ENCODE measurements at regions not wholly inside any gene's neighbourhood (a gene's known extent, or its start where the extent isn't known, plus 50 kb on each side); places are given as distances from the start of the nearest gene placed in this dataset.
A peak's percentile ranks its signal among the peaks of the same experiment; 100 is the strongest.

GRCh38 chrX:2581296-2581695 is 80.5 kb upstream of the DHRSX start:
- no peak for DNase-seq (ENCODE audit: low read depth in 2 of 2)
- H3K4me3 ChIP-seq (replicated peaks in 1 of 2; ENCODE audit: low read depth in 2 of 2, low read length in 2 of 2), result no peak overlapping the region

GRCh38 chrX:2578864-2579263 is 78.1 kb upstream of the DHRSX start:
- no peak overlapping the region for H3K4me3 ChIP-seq (replicated peaks in 1 of 2; ENCODE audit: low read depth in 2 of 2, low read length in 2 of 2)
- no peak for DNase-seq (ENCODE audit: low read depth in 2 of 2)
- no peak for TF ChIP-seq CTCF (IDR thresholded peaks at IDR 0.05; ENCODE audit: low read depth, low read length)

More at GRCh38 chrX:2581296-2581695, 80.5 kb upstream of the DHRSX start:
- no peak for TF ChIP-seq CTCF (IDR thresholded peaks at IDR 0.05; ENCODE audit: low read depth, low read length)

- H3K4me3 ChIP-seq (replicated peaks in 1 of 2; ENCODE audit: low read depth in 2 of 2, low read length in 2 of 2), result no peak overlapping the region
- DNase-seq (ENCODE audit: low read depth in 2 of 2), result no peak
These were observed 77.2 kb upstream of the DHRSX start for GRCh38 chrX:2577844-2578466.

GRCh38 chrX:2576793-2577192 is 76.0 kb upstream of the DHRSX start:
- DNase-seq (ENCODE audit: low read depth in 2 of 2), result no peak
- no peak for TF ChIP-seq CTCF (IDR thresholded peaks at IDR 0.05; ENCODE audit: low read depth, low read length)
- H3K4me3 ChIP-seq (replicated peaks in 1 of 2; ENCODE audit: low read depth in 2 of 2, low read length in 2 of 2), result no peak overlapping the region

More at GRCh38 chrX:2577844-2578466, 77.2 kb upstream of the DHRSX start:
- TF ChIP-seq CTCF (IDR thresholded peaks at IDR 0.05; ENCODE audit: low read depth, low read length), result no peak

- DNase-seq (ENCODE audit: low read depth in 2 of 2), result no peak
- H3K4me3 ChIP-seq (replicated peaks in 1 of 2; ENCODE audit: low read depth in 2 of 2, low read length in 2 of 2), result no peak overlapping the region
- no peak for TF ChIP-seq CTCF (IDR thresholded peaks at IDR 0.05; ENCODE audit: low read depth, low read length)
These were observed 73.5 kb upstream of the DHRSX start for GRCh38 chrX:2574271-2574670.

GRCh38 chrX:2572740-2573139 is 72.0 kb upstream of the DHRSX start:
- no peak for TF ChIP-seq CTCF (IDR thresholded peaks at IDR 0.05; ENCODE audit: low read depth, low read length)
- H3K4me3 ChIP-seq (replicated peaks in 1 of 2; ENCODE audit: low read depth in 2 of 2, low read length in 2 of 2), result no peak overlapping the region
- DNase-seq (ENCODE audit: low read depth in 2 of 2), result peak; percentile 7 to 60

GRCh38 chrX:2568125-2568524 is 67.3 kb upstream of the DHRSX start:
- no peak overlapping the region for H3K4me3 ChIP-seq (replicated peaks in 1 of 2; ENCODE audit: low read depth in 2 of 2, low read length in 2 of 2)
- DNase-seq (ENCODE audit: low read depth in 2 of 2), result no peak
- no peak for TF ChIP-seq CTCF (IDR thresholded peaks at IDR 0.05; ENCODE audit: low read depth, low read length)

Data from cardiac fibroblast (primary cell).